K562 (cell line): ENCODE measurements at regions not wholly inside any gene's neighbourhood (a gene's known extent, or its start where the extent isn't known, plus 50 kb on each side); places are given as distances from the start of the nearest gene placed in this dataset.

Experiments used
- ATAC-seq: fragments of 200-7000 bp; cut with Tn5 transposase; 3 replicates; pipeline ENCODE4 v1.9.1; 2020; ENCODE audit warnings: moderate library complexity
- BruUV-seq: library from RNA; stranded (reverse); fragments of 400-500 nt; replicated peaks from 2 replicates; lab custom pipeline; 2021; lab: Mats Ljungman, UMichigan
- CTCF ChIA-PET: fragments of 300-600 bp; formaldehyde crosslinking; extraction: SDS; loops from one replicate; lab custom pipeline; 2021; ENCODE audit warnings: low intra/inter-chr PET ratio; lab: Yijun Ruan, JAX
- POLR2A ChIA-PET: fragments of 300-600, 350-650 bp; sonication (Branson Sonifier 250); formaldehyde crosslinking; extraction: SDS; loops from one replicate; lab custom pipeline; 2021; ENCODE audit warnings: antibody characterized with exemption, inconsistent platforms; lab: Yijun Ruan, JAX
- DNase-seq, 4 experiments: peaks; one replicate each; pipeline versions ENCODE4 v3.0.0 to v3.0.0-alpha.2; 2011 to 2018; ENCODE audit warnings: low spot score in 3 of 4, mixed read lengths in 3 of 4; ENCODE audit errors: extremely low read depth in 1 of 4
- FAIRE-seq: peaks from 2 replicates; lab custom pipeline; 2011; peaks lifted over from hg19 to GRCh38; lab: Jason Lieb, UNC
- H2AFZ ChIP-seq: 2 replicates; pipeline ENCODE4 v1.6.0; 2011; ENCODE audit warnings: low read depth, low read length, control low read depth, inconsistent platforms
- H3K27ac ChIP-seq: fragments of 200-600 bp; 3 replicates; pipeline ENCODE4 v1.8.0; 2011; ENCODE audit warnings: low read depth, mild to moderate bottlenecking, control low read depth, inconsistent platforms, low read length, moderate library complexity, mixed read lengths; ENCODE audit errors: extremely low read depth
- H3K27me3 ChIP-seq, 2 experiments: fragments of 300-600 bp in 1 of 2; 2 replicates in 1 of 2; 3 replicates in 1 of 2; pipeline versions ENCODE4 v1.6.0 to v1.8.0; 2011; ENCODE audit warnings: inconsistent platforms in 2 of 2, low read length in 2 of 2, mild to moderate bottlenecking in 1 of 2, mixed read lengths in 1 of 2, moderate library complexity in 1 of 2; ENCODE audit not compliant: control insufficient read depth in 2 of 2, insufficient read depth in 2 of 2
- H3K36me3 ChIP-seq: fragments of 300-600 bp; 3 replicates; pipeline ENCODE4 v1.8.0; 2011; ENCODE audit warnings: mild to moderate bottlenecking, low read length, inconsistent platforms; ENCODE audit not compliant: control insufficient read depth, insufficient read depth
- H3K4me1 ChIP-seq, 2 experiments: fragments of 200-600 bp in 1 of 2; replicated peaks in 1 of 2; 2 replicates in 1 of 2; 3 replicates in 1 of 2; pipeline versions ENCODE4 v1.5.1 to v1.8.0; 2011; ENCODE audit warnings: inconsistent platforms in 2 of 2, low read length in 2 of 2, mild to moderate bottlenecking in 1 of 2, mixed read lengths in 1 of 2, moderate library complexity in 1 of 2; ENCODE audit not compliant: control insufficient read depth in 2 of 2, insufficient read depth in 2 of 2
- H3K4me2 ChIP-seq: 2 replicates; pipeline ENCODE4 v1.6.1; 2011; ENCODE audit warnings: low read length, control low read depth, inconsistent platforms, mixed read lengths; ENCODE audit not compliant: insufficient read depth
- H3K4me3 ChIP-seq: fragments of 200-600 bp; sonication (generic), shearing (Covaris generic); 2 replicates; pipeline ENCODE4 v1.5.1; 2016; ENCODE audit warnings: control low read depth, inconsistent platforms
- H3K79me2 ChIP-seq: fragments of 200-600 bp; 3 replicates; pipeline ENCODE4 v1.8.0; 2011; ENCODE audit warnings: low read length, inconsistent platforms; ENCODE audit not compliant: control insufficient read depth, insufficient read depth
- H3K9ac ChIP-seq, 2 experiments: 2 replicates each; pipeline versions ENCODE4 v1.6.0 to v1.6.1; 2011; ENCODE audit warnings: low read depth in 2 of 2, low read length in 2 of 2, control low read depth in 1 of 2, inconsistent platforms in 1 of 2, mild to moderate bottlenecking in 1 of 2, mixed read lengths in 1 of 2; ENCODE audit not compliant: insufficient read depth in 1 of 2
- H3K9me1 ChIP-seq: one replicate; pipeline ENCODE4 v1.6.0; 2011; ENCODE audit warnings: inconsistent platforms, mild to moderate bottlenecking, low read length, moderate library complexity; ENCODE audit not compliant: control insufficient read depth, insufficient read depth
- H3K9me3 ChIP-seq: replicated peaks from 2 replicates; pipeline ENCODE4 v1.5.1; 2011; ENCODE audit warnings: low read depth, low read length, inconsistent platforms; ENCODE audit not compliant: control insufficient read depth, insufficient read depth
- H4K20me1 ChIP-seq: replicated peaks from 2 replicates; pipeline ENCODE4 v1.6.1; 2011; ENCODE audit warnings: low read length, inconsistent platforms, mixed read lengths; ENCODE audit not compliant: control insufficient read depth, insufficient read depth
- CUX1 ChIP-seq: fragments of 200-800 bp; sonication (Bioruptor generic); IDR thresholded peaks from 2 replicates; pipeline ENCODE4 v1.6.1; 2016; ENCODE audit warnings: missing genetic modification characterization, missing compliant biosample characterization
- HCFC1 ChIP-seq: IDR thresholded peaks from 2 replicates; pipeline ENCODE4 v1.6.1; 2012; ENCODE audit warnings: low read depth, low read length, improper control_type of control experiment
- HDAC2 ChIP-seq: fragments of 450-650 bp; IDR thresholded peaks from 2 replicates; pipeline ENCODE4 v1.6.1; 2016; ENCODE audit warnings: mild to moderate bottlenecking
- MEF2D ChIP-seq: conservative IDR thresholded peaks from 2 replicates; pipeline ENCODE4 v1.6.1; 2016; ENCODE audit warnings: low read depth, missing genetic modification characterization, missing compliant biosample characterization
- NR2F6 ChIP-seq: fragments of 450-650 bp; formaldehyde crosslinking; IDR thresholded peaks from 2 replicates; pipeline ENCODE4 v1.4.0; 2020; ENCODE audit warnings: mild to moderate bottlenecking
- PPARD ChIP-seq: fragments of 250-450 bp; sonication (Bioruptor Pico); IDR thresholded peaks from 2 replicates; pipeline ENCODE4 v1.8.0; 2022; ENCODE audit warnings: inconsistent platforms, mild to moderate bottlenecking, moderate library complexity
- RBFOX2 ChIP-seq: fragments of 200-400 bp; formaldehyde crosslinking; IDR thresholded peaks from 2 replicates; pipeline ENCODE4 v1.6.1; 2017; ENCODE audit warnings: low read depth, mild to moderate bottlenecking, low read length, moderate library complexity
- RBM25 ChIP-seq: fragments of 200-400 bp; formaldehyde crosslinking; IDR thresholded peaks from 2 replicates; pipeline ENCODE4 v1.6.1; 2018; ENCODE audit warnings: low read length, low read depth, moderate library complexity; ENCODE audit not compliant: severe bottlenecking
- TFAP4 ChIP-seq: sonication (generic); formaldehyde crosslinking; IDR thresholded peaks from 2 replicates; pipeline ENCODE4 v1.8.0; 2022; ENCODE audit warnings: missing genetic modification reagents, mild to moderate bottlenecking, moderate library complexity, borderline replicate concordance
- ZNF584 ChIP-seq: fragments of 200-800 bp; sonication (Bioruptor generic); IDR thresholded peaks from 2 replicates; pipeline ENCODE4 v1.6.1; 2016; ENCODE audit warnings: low read depth, mild to moderate bottlenecking, missing genetic modification characterization, missing compliant biosample characterization
- whole genome bisulfite sequencing: fragments of 100-300 bp; shearing (Covaris generic); methylation state at CpG from one replicate; pipeline ENCODE4 v1.1.6; 2016; ENCODE audit warnings: low coverage, mixed read lengths; ENCODE audit not compliant: insufficient coverage; ENCODE audit errors: missing lambda C conversion rate; 5-methylcytosine and 5-hydroxymethylcytosine counted together
- in situ Hi-C: fragments of 300-500 bp; cut with MboI; formaldehyde crosslinking; loops from 4 replicates; pipeline ENCODE4 v1.15.0; 2018; ENCODE audit warnings: inconsistent platforms, mixed read lengths
- intact Hi-C: fragments of 100-400 bp; cut with micrococcal nuclease; formaldehyde crosslinking; loops from 2 replicates; pipeline ENCODE4 v1.14.2; 2022

- Histone ChIP-seq H4K20me1 (no peaks in the 10 kb centered on the region), H3K9me1 (no peaks in the 10 kb centered on the region), H3K4me2 (no peak overlapping the region), H2AFZ (no peak overlapping the region), H3K4me1 (no peaks in the 10 kb centered on the region), H3K79me2 (no peaks in the 10 kb centered on the region), H3K9me3 (no peaks in the 10 kb centered on the region), H3K27me3 (peaks cover 0 to 21% of the 10 kb centered on the region in 2 experiments; a peak in 2 of 5 replicates), H3K9ac (no peak overlapping the region), H3K27ac (no peak overlapping the region)
- ChIA-PET CTCF (no interaction called here), POLR2A (interaction anchor here (0.6 to 0.8 kb wide), 2 partner anchors 167 to 716 kb away, joined by 3 read pairs; no protein-coding TSS in a partner anchor)
- DNase-seq (no peak), FAIRE-seq (no peak), ATAC-seq (no peak)
- 0% methylated on average over 1 of the region's 1 CpG for WGBS
- intact Hi-C loops, result no loop called here
- in situ Hi-C loops, result no loop called here
- TF ChIP-seq RBM25, result peak; percentile 9
- TF ChIP-seq ZNF584 (CRISPR knock-in tag), result no peak
- TF ChIP-seq, all 486 proteins: peak for 1
- H3K36me3 ChIP-seq, result no peaks in the 10 kb centered on the region
- no TSS peak for BruUV-seq
- H3K4me3 ChIP-seq, result no peak overlapping the region
These were observed 261.9 kb upstream of the PLET1 start for GRCh38 chr11:112522536-112522935.

- no TSS peak for BruUV-seq
- Histone ChIP-seq H3K79me2 (no peaks in the 10 kb centered on the region), H4K20me1 (no peaks in the 10 kb centered on the region), H2AFZ (no peak overlapping the region), H3K4me2 (no peak overlapping the region), H3K36me3 (no peaks in the 10 kb centered on the region), H3K4me1 (no peaks in the 10 kb centered on the region), H3K9me1 (no peaks in the 10 kb centered on the region), H3K27ac (no peak overlapping the region), H3K9me3 (no peaks in the 10 kb centered on the region), H3K27me3 (peaks cover 0 to 21% of the 10 kb centered on the region in 2 experiments; a peak in 2 of 5 replicates), H3K9ac (no peak overlapping the region), H3K4me3 (no peak overlapping the region)
- DNase-seq (no peak), FAIRE-seq (no peak), ATAC-seq (no peak)
- in situ Hi-C loops (no loop called here), intact Hi-C loops (no loop called here)
- ChIA-PET POLR2A (interaction anchor here (0.6 kb wide), 1 partner anchor 716 kb away, joined by 3 read pairs; no protein-coding TSS in a partner anchor), CTCF (no interaction called here)
- 0% methylated on average over 1 of the region's 1 CpG for WGBS
- TF ChIP-seq RBFOX2 (no peak), CUX1 (no peak), HDAC2 (no peak), PPARD (CRISPR knock-in tag) (no peak), MEF2D (tag) (no peak), HCFC1 (no peak), TFAP4 (CRISPR knock-in tag) (no peak), NR2F6 (CRISPR knock-in tag) (no peak)
These were observed 262.4 kb upstream of the PLET1 start for GRCh38 chr11:112523031-112523430.
